SK-N-MC (cell line): ENCODE measurements at regions not wholly inside any gene's neighbourhood (a gene's known extent, or its start where the extent isn't known, plus 50 kb on each side); places are given as distances from the start of the nearest gene placed in this dataset.

Source experiments
- EZH2 ChIP-seq: fragments of 200-600 bp; sonication (generic); IDR thresholded peaks from one replicate; pipeline ENCODE4 v1.6.1; 2017; ENCODE audit warnings: antibody characterized with exemption
- POLR2AphosphoS5 ChIP-seq: IDR thresholded peaks from 2 replicates; pipeline ENCODE4 v1.6.1; 2012; ENCODE audit warnings: mild to moderate bottlenecking, low read depth, low read length, borderline replicate concordance

GRCh38 chr6:101015541-101015940, 134.4 kb upstream of the ASCC3 start:
- TF ChIP-seq POLR2AphosphoS5, result no peak
- no peak for TF ChIP-seq EZH2
